H9 (cell line): ENCODE measurements at regions not wholly inside any gene's neighbourhood (a gene's known extent, or its start where the extent isn't known, plus 50 kb on each side); places are given as distances from the start of the nearest gene placed in this dataset.

Experiments
- DNase-seq: peaks from one replicate; pipeline ENCODE4 v3.0.0-alpha.2; 2017
- H2AFZ ChIP-seq: one replicate; pipeline ENCODE4 v1.6.1; 2013; ENCODE audit warnings: mild to moderate bottlenecking, low read length, control low read depth, moderate library complexity
- H2AK5ac ChIP-seq: 2 replicates; pipeline ENCODE4 v1.6.1; 2013; ENCODE audit warnings: low read length, control low read depth, mixed read lengths; ENCODE audit not compliant: insufficient read length
- H2BK120ac ChIP-seq: one replicate; pipeline ENCODE4 v1.6.1; 2013; ENCODE audit warnings: low read depth, mild to moderate bottlenecking, low read length, control low read depth, inconsistent platforms; ENCODE audit not compliant: poor library complexity, severe bottlenecking
- H2BK12ac ChIP-seq: 2 replicates; pipeline ENCODE4 v1.6.1; 2013; ENCODE audit warnings: low read length, control low read depth, mixed read lengths, low read depth; ENCODE audit not compliant: insufficient read length
- H2BK15ac ChIP-seq: 2 replicates; pipeline ENCODE4 v1.6.1; 2013; ENCODE audit warnings: low read depth, low read length, control low read depth
- H2BK20ac ChIP-seq: one replicate; pipeline ENCODE4 v1.6.1; 2013; ENCODE audit warnings: low read depth, mild to moderate bottlenecking, low read length, control low read depth, inconsistent platforms; ENCODE audit not compliant: poor library complexity, severe bottlenecking
- H2BK5ac ChIP-seq: 2 replicates; pipeline ENCODE4 v1.6.1; 2013; ENCODE audit warnings: low read length, control low read depth, mixed read lengths; ENCODE audit not compliant: insufficient read length
- H3K14ac ChIP-seq: 2 replicates; pipeline ENCODE4 v1.6.1; 2013; ENCODE audit warnings: low read length, control low read depth; ENCODE audit not compliant: insufficient read depth
- H3K18ac ChIP-seq: 2 replicates; pipeline ENCODE4 v1.6.1; 2013; ENCODE audit warnings: low read depth, mild to moderate bottlenecking, mixed read lengths, low read length, control low read depth; ENCODE audit not compliant: insufficient read length
- H3K23ac ChIP-seq: 2 replicates; pipeline ENCODE4 v1.6.1; 2013; ENCODE audit warnings: low read length, control low read depth, mixed read lengths, low read depth; ENCODE audit not compliant: insufficient read length
- H3K23me2 ChIP-seq: 2 replicates; pipeline ENCODE4 v1.6.1; 2013; ENCODE audit warnings: low read depth, mild to moderate bottlenecking, mixed read lengths, low read length, control low read depth; ENCODE audit not compliant: insufficient read length, poor library complexity, severe bottlenecking
- H3K27ac ChIP-seq: 2 replicates; pipeline ENCODE4 v1.5.1; 2013; ENCODE audit warnings: low read length, control low read depth, mixed read lengths, low read depth; ENCODE audit not compliant: insufficient read length
- H3K27me3 ChIP-seq: 2 replicates; pipeline ENCODE4 v1.6.1; 2013; ENCODE audit warnings: low read length, control low read depth, inconsistent platforms; ENCODE audit not compliant: insufficient read depth
- H3K4ac ChIP-seq: 2 replicates; pipeline ENCODE4 v1.6.1; 2013; ENCODE audit warnings: low read depth, mild to moderate bottlenecking, control low read depth, inconsistent platforms, low read length, moderate library complexity
- H3K4me1 ChIP-seq: 2 replicates; pipeline ENCODE4 v1.6.1; 2013; ENCODE audit warnings: low read length, control low read depth, inconsistent platforms; ENCODE audit not compliant: insufficient read depth
- H3K4me2 ChIP-seq: 2 replicates; pipeline ENCODE4 v1.6.1; 2013; ENCODE audit warnings: low read length, control low read depth, mixed read lengths; ENCODE audit not compliant: insufficient read length, insufficient read depth
- H3K56ac ChIP-seq: 2 replicates; pipeline ENCODE4 v1.6.1; 2013; ENCODE audit warnings: low read depth, mild to moderate bottlenecking, mixed read lengths, low read length, control low read depth; ENCODE audit not compliant: insufficient read length
- H3K79me1 ChIP-seq: 2 replicates; pipeline ENCODE4 v1.6.1; 2013; ENCODE audit warnings: low read depth, mild to moderate bottlenecking, moderate library complexity, low read length, control low read depth, inconsistent platforms; ENCODE audit not compliant: insufficient read depth, poor library complexity, severe bottlenecking
- H3K79me2 ChIP-seq: 2 replicates; pipeline ENCODE4 v1.6.1; 2013; ENCODE audit warnings: low read length, control low read depth, inconsistent platforms; ENCODE audit not compliant: insufficient read depth
- H3K9ac ChIP-seq: 2 replicates; pipeline ENCODE4 v1.6.1; 2013; ENCODE audit warnings: low read length, control low read depth, mixed read lengths; ENCODE audit not compliant: insufficient read length; ENCODE audit errors: extremely low read depth
- H3K9me3 ChIP-seq: one replicate; pipeline ENCODE4 v1.6.1; 2013; ENCODE audit warnings: low read depth, low read length, inconsistent platforms; ENCODE audit not compliant: control insufficient read depth
- H3T11ph ChIP-seq: one replicate; pipeline ENCODE4 v1.6.1; 2013; ENCODE audit warnings: mild to moderate bottlenecking, low read length, control low read depth, inconsistent platforms
- H4K20me1 ChIP-seq: one replicate; pipeline ENCODE4 v1.6.1; 2013; ENCODE audit not compliant: control insufficient read depth, insufficient read length, insufficient read depth
- H4K5ac ChIP-seq: 2 replicates; pipeline ENCODE4 v1.6.1; 2013; ENCODE audit warnings: low read depth, mild to moderate bottlenecking, mixed read lengths, low read length, control low read depth; ENCODE audit not compliant: insufficient read length
- H4K8ac ChIP-seq: replicated peaks from 2 replicates; pipeline ENCODE4 v1.6.1; 2013; ENCODE audit warnings: low read length, control low read depth, mixed read lengths, low read depth; ENCODE audit not compliant: insufficient read length
- H4K91ac ChIP-seq: 2 replicates; pipeline ENCODE4 v1.6.1; 2013; ENCODE audit warnings: low read depth, mild to moderate bottlenecking, moderate library complexity, mixed read lengths, low read length, control low read depth; ENCODE audit not compliant: insufficient read length
- H3K27ac Mint-ChIP-seq, 3 experiments: 2 replicates in 2 of 3; 3 replicates in 1 of 3; pipeline ENCODE4 v1.8.0; 2020 to 2021; ENCODE audit warnings: mixed read lengths in 3 of 3, mild to moderate bottlenecking in 1 of 3, moderate library complexity in 1 of 3
- H3K27me3 Mint-ChIP-seq: 2 replicates; pipeline ENCODE4 v1.8.0; 2021; ENCODE audit warnings: low read depth, mild to moderate bottlenecking, moderate library complexity, mixed read lengths
- H3K36me3 Mint-ChIP-seq, 3 experiments: 2 replicates in 2 of 3; 3 replicates in 1 of 3; pipeline ENCODE4 v1.8.0; 2020 to 2021; ENCODE audit warnings: low read depth in 3 of 3, mixed read lengths in 3 of 3; ENCODE audit not compliant: insufficient read depth in 1 of 3
- H3K4me1 Mint-ChIP-seq, 2 experiments: 2 replicates each; pipeline ENCODE4 v1.8.0; 2020; ENCODE audit warnings: mixed read lengths in 2 of 2
- H3K4me3 Mint-ChIP-seq, 2 experiments: 2 replicates in 1 of 2; 3 replicates in 1 of 2; pipeline ENCODE4 v1.8.0; 2020 to 2021; ENCODE audit warnings: mild to moderate bottlenecking in 2 of 2, mixed read lengths in 2 of 2, moderate library complexity in 1 of 2
- H3K9me3 Mint-ChIP-seq, 2 experiments: 2 replicates in 1 of 2; 3 replicates in 1 of 2; pipeline ENCODE4 v1.8.0; 2020; ENCODE audit warnings: mild to moderate bottlenecking in 2 of 2, mixed read lengths in 2 of 2, moderate library complexity in 1 of 2
- CTCF ChIP-seq: fragments of 200-600 bp; sonication (generic); conservative IDR thresholded peaks from 3 replicates; pipeline ENCODE4 v1.8.0; 2021; ENCODE audit warnings: antibody characterized with exemption, mild to moderate bottlenecking
- WGBS: extraction: QIAGEN DNeasy Blood & Tissue Kit; methylation state at CpG from one replicate; pipeline ENCODE4 v1.1.7; 2013; ENCODE audit warnings: missing lambda C conversion rate, low lambda C conversion rate, mixed read lengths; ENCODE audit not compliant: insufficient read length; ENCODE audit errors: extremely low coverage; 5-methylcytosine and 5-hydroxymethylcytosine counted together

DNA sequence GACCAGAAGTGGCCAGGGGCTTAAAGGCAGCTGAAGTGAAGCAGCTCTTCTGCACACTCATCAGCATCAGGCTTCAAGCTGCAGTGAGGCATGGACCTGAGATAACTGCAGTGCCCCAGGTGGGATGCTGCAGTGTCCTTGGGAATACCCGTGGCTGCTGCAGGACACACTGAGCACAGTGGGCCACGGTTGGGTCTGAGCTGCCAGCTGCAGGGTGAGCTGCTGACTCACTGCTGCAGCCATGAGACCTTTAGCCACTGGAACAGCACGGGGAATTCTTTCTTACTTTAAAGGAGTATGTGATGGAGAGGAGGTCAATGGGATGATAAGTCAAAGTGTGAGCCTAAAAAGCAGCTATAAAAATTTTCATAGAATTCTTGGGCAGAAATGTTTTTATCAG, 102.1 kb downstream of the XCL2 start:
- Histone ChIP-seq H3K27me3 (no peaks in the 10 kb centered on the region), H3K56ac (no peak overlapping the region), H2BK20ac (no peak overlapping the region), H3K14ac (no peak overlapping the region), H3K23me2 (no peaks in the 10 kb centered on the region), H2BK15ac (no peak overlapping the region), H2BK12ac (no peak overlapping the region), H2AFZ (no peak overlapping the region), H3K4me2 (no peak overlapping the region), H3K18ac (no peak overlapping the region), H3K4ac (no peak overlapping the region), H3K79me2 (no peaks in the 10 kb centered on the region), H3K23ac (no peak overlapping the region), H3K79me1 (no peaks in the 10 kb centered on the region), H2AK5ac (no peak overlapping the region), H4K5ac (no peak overlapping the region), H2BK5ac (no peak overlapping the region), H4K8ac (no peak overlapping the region), H3K9me3 (no peaks in the 10 kb centered on the region), H3K9ac (no peak overlapping the region), H4K20me1 (no peaks in the 10 kb centered on the region), H4K91ac (no peak overlapping the region), H3T11ph (no peak overlapping the region), H2BK120ac (no peak overlapping the region), H3K4me1 (no peaks in the 10 kb centered on the region), H3K27ac (no peak overlapping the region)
- H3K27ac Mint-ChIP-seq: peak overlapping the region in 1 of 3 experiments; percentile 68; a peak in 2 of 7 replicates
- no peak for TF ChIP-seq CTCF
- no peaks in the 10 kb centered on the region for H3K36me3 Mint-ChIP-seq
- no peak overlapping the region for H3K4me3 Mint-ChIP-seq
- H3K4me1 Mint-ChIP-seq: peaks cover 7 to 9% of the 10 kb centered on the region in 2 experiments
- no peaks in the 10 kb centered on the region; the same call in 1 of the 2 replicates for H3K27me3 Mint-ChIP-seq
- no peak for DNase-seq
- no CpG with 5 or more reads among the region's 3 CpGs for WGBS
- no peaks in the 10 kb centered on the region for H3K9me3 Mint-ChIP-seq
